GM12878 (cell line): ENCODE measurements at regions not wholly inside any gene's neighbourhood (a gene's known extent, or its start where the extent isn't known, plus 50 kb on each side); places are given as distances from the start of the nearest gene placed in this dataset.

ENCODE experiments used
- RFX5 ChIP-seq: IDR thresholded peaks from 2 replicates; pipeline ENCODE4 v1.6.1; 2011; ENCODE audit warnings: low read depth, low read length, improper control_type of control experiment
- TAF1 ChIP-seq: IDR thresholded peaks from 2 replicates; pipeline ENCODE4 v1.6.1; 2011; ENCODE audit warnings: mild to moderate bottlenecking, low read depth, low read length, borderline replicate concordance

DNA sequence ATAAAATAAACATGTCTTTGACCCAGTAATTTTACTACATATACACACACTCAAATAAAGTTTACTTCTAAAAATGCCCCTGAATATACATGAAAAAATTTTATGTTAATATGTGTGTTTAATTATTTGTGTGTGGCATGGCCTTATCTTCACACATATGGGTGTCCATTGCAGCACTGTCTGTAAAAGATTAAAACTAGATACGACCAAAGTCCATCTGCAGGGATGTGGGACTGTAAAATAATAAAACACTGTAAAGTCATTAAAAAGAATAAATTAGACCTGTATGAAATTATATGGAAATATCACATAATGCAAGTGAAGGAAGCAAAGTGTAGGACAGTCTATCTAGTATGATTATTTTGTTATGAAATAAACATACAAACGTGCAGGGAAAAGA is 337.3 kb downstream of the RND3 start:
- no peak for TF ChIP-seq TAF1
- no peak for TF ChIP-seq RFX5
